Neuronal stem cell (in vitro differentiated cells): ENCODE measurements at regions not wholly inside any gene's neighbourhood (a gene's known extent, or its start where the extent isn't known, plus 50 kb on each side); places are given as distances from the start of the nearest gene placed in this dataset.

Source experiments
- DNase-seq: peaks from one replicate; pipeline ENCODE4 v3.0.0-alpha.2; 2013; ENCODE audit warnings: low spot score
- H2AFZ ChIP-seq: one replicate; pipeline ENCODE4 v1.6.1; 2013; ENCODE audit warnings: mild to moderate bottlenecking, low read length, inconsistent platforms
- H2AK5ac ChIP-seq: 2 replicates; pipeline ENCODE4 v1.6.1; 2013; ENCODE audit warnings: low read depth, mild to moderate bottlenecking, inconsistent platforms, low read length, moderate library complexity, mixed read lengths
- H2BK120ac ChIP-seq: 2 replicates; pipeline ENCODE4 v1.6.1; 2013; ENCODE audit warnings: low read depth, mild to moderate bottlenecking, inconsistent platforms, low read length, moderate library complexity, mixed read lengths
- H2BK12ac ChIP-seq: one replicate; pipeline ENCODE4 v1.6.1; 2013; ENCODE audit warnings: low read length, inconsistent platforms
- H2BK15ac ChIP-seq: 2 replicates; pipeline ENCODE4 v1.6.1; 2013; ENCODE audit warnings: mild to moderate bottlenecking, low read length, inconsistent platforms, mixed read lengths
- H2BK5ac ChIP-seq: one replicate; pipeline ENCODE4 v1.6.1; 2013; ENCODE audit warnings: inconsistent platforms, mild to moderate bottlenecking, low read length, moderate library complexity
- H3K14ac ChIP-seq: one replicate; pipeline ENCODE4 v1.6.1; 2013; ENCODE audit warnings: low read length, inconsistent platforms
- H3K18ac ChIP-seq: 2 replicates; pipeline ENCODE4 v1.6.1; 2013; ENCODE audit warnings: low read length, inconsistent platforms
- H3K23ac ChIP-seq: 2 replicates; pipeline ENCODE4 v1.6.1; 2013; ENCODE audit warnings: low read depth, mild to moderate bottlenecking, mixed read lengths, low read length, inconsistent platforms; ENCODE audit not compliant: poor library complexity
- H3K27ac ChIP-seq: replicated peaks from 3 replicates; pipeline ENCODE4 v1.5.1; 2013; ENCODE audit warnings: low read length, inconsistent platforms
- H3K27me3 ChIP-seq, 3 experiments: 2 replicates each; pipeline ENCODE4 v1.6.1; 2013; ENCODE audit warnings: low read length in 3 of 3, mild to moderate bottlenecking in 2 of 3, inconsistent platforms in 1 of 3, low read depth in 1 of 3, mixed read lengths in 1 of 3, moderate library complexity in 1 of 3; ENCODE audit not compliant: control insufficient read depth in 3 of 3, insufficient read depth in 3 of 3
- H3K36me3 ChIP-seq, 2 donors: replicated peaks in 1 of 2; 2 replicates each; pipeline ENCODE4 v1.6.1; 2013; ENCODE audit warnings: low read length in 2 of 2; ENCODE audit not compliant: control insufficient read depth in 2 of 2, insufficient read depth in 2 of 2
- H3K4ac ChIP-seq: 2 replicates; pipeline ENCODE4 v1.6.1; 2013; ENCODE audit warnings: inconsistent platforms, mild to moderate bottlenecking, low read length, moderate library complexity
- H3K4me1 ChIP-seq, 2 donors: 1 replicate in 1 of 2; 2 replicates in 1 of 2; pipeline ENCODE4 v1.6.1; 2013; ENCODE audit warnings: low read length in 2 of 2, low read depth in 1 of 2; ENCODE audit not compliant: control insufficient read depth in 2 of 2, insufficient read depth in 1 of 2
- H3K4me2 ChIP-seq: one replicate; pipeline ENCODE4 v1.6.1; 2013; ENCODE audit warnings: mild to moderate bottlenecking, low read length, inconsistent platforms; ENCODE audit not compliant: insufficient read depth, poor library complexity, severe bottlenecking
- H3K4me3 ChIP-seq, 2 donors: 2 replicates each; pipeline ENCODE4 v1.5.1; 2013; ENCODE audit warnings: low read length in 2 of 2, mild to moderate bottlenecking in 2 of 2, inconsistent platforms in 1 of 2, moderate library complexity in 1 of 2
- H3K79me1 ChIP-seq: one replicate; pipeline ENCODE4 v1.6.1; 2013; ENCODE audit warnings: low read depth, mild to moderate bottlenecking, inconsistent platforms, low read length, moderate library complexity
- H3K9ac ChIP-seq: one replicate; pipeline ENCODE4 v1.6.1; 2013; ENCODE audit warnings: mild to moderate bottlenecking, low read depth, low read length, inconsistent platforms; ENCODE audit not compliant: poor library complexity
- H3K9me3 ChIP-seq, 2 donors: replicated peaks in 1 of 2; 2 replicates each; pipeline versions ENCODE3 to v1.6.1; 2013; ENCODE audit warnings: low read length in 2 of 2, mild to moderate bottlenecking in 2 of 2, inconsistent platforms in 1 of 2, low read depth in 1 of 2, mixed read lengths in 1 of 2, moderate library complexity in 1 of 2; ENCODE audit not compliant: control insufficient read depth in 2 of 2, insufficient read depth in 1 of 2
- H4K8ac ChIP-seq: one replicate; pipeline ENCODE4 v1.6.1; 2013; ENCODE audit warnings: low read depth, mild to moderate bottlenecking, inconsistent platforms, low read length, moderate library complexity
- H4K91ac ChIP-seq: one replicate; pipeline ENCODE4 v1.6.1; 2013; ENCODE audit warnings: low read length, low read depth, mild to moderate bottlenecking, inconsistent platforms; ENCODE audit not compliant: poor library complexity
- WGBS, 2 donors: extraction: QIAGEN DNeasy Blood & Tissue Kit; methylation state at CpG; one replicate each; pipeline ENCODE4 v1.1.7; 2013; ENCODE audit warnings: missing lambda C conversion rate in 2 of 2, mixed read lengths in 1 of 2; ENCODE audit not compliant: insufficient read length in 2 of 2, insufficient replicate concordance in 1 of 2; ENCODE audit errors: extremely low coverage in 2 of 2; 5-methylcytosine and 5-hydroxymethylcytosine counted together

- Histone ChIP-seq H4K8ac (no peak overlapping the region), H4K91ac (no peak overlapping the region), H3K79me1 (no peaks in the 10 kb centered on the region), H3K14ac (no peak overlapping the region), H3K9me3 (no peaks in the 10 kb centered on the region), H2AK5ac (no peak overlapping the region), H3K36me3 (no peaks in the 10 kb centered on the region), H3K9ac (no peak overlapping the region), H2BK15ac (no peak overlapping the region), H2AFZ (no peak overlapping the region), H3K4me2 (no peak overlapping the region), H3K18ac (no peak overlapping the region), H3K27me3 (no peaks in the 10 kb centered on the region), H2BK12ac (no peak overlapping the region), H3K4ac (no peak overlapping the region), H2BK120ac (no peak overlapping the region), H3K27ac (no peak overlapping the region), H3K23ac (no peak overlapping the region), H3K4me1 (no peaks in the 10 kb centered on the region), H2BK5ac (no peak overlapping the region), H3K4me3 (no peak overlapping the region)
- no peak for DNase-seq
- no CpG with 5 or more reads among the region's 2 CpGs for WGBS, 2 donors
These were observed 249.8 kb downstream of the SAMD5 start for GRCh38 chr6:147758303-147758702.

GRCh38 chr6:147759093-147759492 lies 250.6 kb downstream of the SAMD5 start:
- H3K18ac ChIP-seq, result no peak overlapping the region

GRCh38 chr6:147759536-147759935 lies 251.0 kb downstream of the SAMD5 start:
- no peak overlapping the region for H2BK12ac ChIP-seq
- no peak overlapping the region for H3K4me3 ChIP-seq
- H3K27me3 ChIP-seq, result no peaks in the 10 kb centered on the region
- H3K23ac ChIP-seq, result no peak overlapping the region
- DNase-seq, result no peak
- no peak overlapping the region for H2AK5ac ChIP-seq
- H3K79me1 ChIP-seq, result no peaks in the 10 kb centered on the region
- H2BK5ac ChIP-seq, result no peak overlapping the region
- H3K4ac ChIP-seq, result no peak overlapping the region
- H3K4me2 ChIP-seq, result no peak overlapping the region
- no peak overlapping the region for H2BK120ac ChIP-seq
- H3K27ac ChIP-seq, result no peak overlapping the region
- no peak overlapping the region for H4K91ac ChIP-seq
- H3K14ac ChIP-seq, result no peak overlapping the region
- H3K36me3 ChIP-seq, result no peaks in the 10 kb centered on the region
- H3K9me3 ChIP-seq, result no peaks in the 10 kb centered on the region
- no peak overlapping the region for H3K9ac ChIP-seq
- H4K8ac ChIP-seq, result no peak overlapping the region
- no peak overlapping the region for H3K18ac ChIP-seq
- no peaks in the 10 kb centered on the region for H3K4me1 ChIP-seq
- H2BK15ac ChIP-seq, result no peak overlapping the region
- no peak overlapping the region for H2AFZ ChIP-seq

More at GRCh38 chr6:147759093-147759492, 250.6 kb downstream of the SAMD5 start:
- Histone ChIP-seq H4K91ac (no peak overlapping the region), H3K4me3 (no peak overlapping the region), H2AK5ac (no peak overlapping the region), H3K27ac (no peak overlapping the region), H3K14ac (no peak overlapping the region), H2BK15ac (no peak overlapping the region), H2BK12ac (no peak overlapping the region), H3K4ac (no peak overlapping the region), H3K4me2 (no peak overlapping the region), H3K9ac (no peak overlapping the region), H2BK5ac (no peak overlapping the region), H3K79me1 (no peaks in the 10 kb centered on the region), H3K4me1 (no peaks in the 10 kb centered on the region), H2BK120ac (no peak overlapping the region), H3K23ac (no peak overlapping the region), H3K27me3 (no peaks in the 10 kb centered on the region), H4K8ac (no peak overlapping the region), H3K9me3 (no peaks in the 10 kb centered on the region), H2AFZ (no peak overlapping the region), H3K36me3 (no peaks in the 10 kb centered on the region)
- WGBS, 2 donors, result no CpG with 5 or more reads among the region's 3 CpGs
- DNase-seq, result no peak

- DNase-seq, result no peak
- Histone ChIP-seq H4K8ac (no peak overlapping the region), H3K4me1 (no peaks in the 10 kb centered on the region), H2AK5ac (no peak overlapping the region), H3K79me1 (no peaks in the 10 kb centered on the region), H3K27ac (no peak overlapping the region), H3K18ac (no peak overlapping the region), H3K9me3 (no peaks in the 10 kb centered on the region), H3K23ac (no peak overlapping the region), H3K4me3 (no peak overlapping the region), H3K14ac (no peak overlapping the region), H2BK12ac (no peak overlapping the region), H3K4me2 (no peak overlapping the region), H4K91ac (no peak overlapping the region), H2BK15ac (no peak overlapping the region), H2BK120ac (no peak overlapping the region), H2AFZ (no peak overlapping the region), H3K4ac (no peak overlapping the region), H3K9ac (no peak overlapping the region), H3K27me3 (no peaks in the 10 kb centered on the region), H3K36me3 (no peaks in the 10 kb centered on the region), H2BK5ac (no peak overlapping the region)
- no CpG with 5 or more reads among the region's 5 CpGs for WGBS, 2 donors
These were observed 257.1 kb downstream of the SAMD5 start for GRCh38 chr6:147765541-147765940.
